Heart left ventricle (tissue), 16 donors: ENCODE measurements at regions not wholly inside any gene's neighbourhood (a gene's known extent, or its start where the extent isn't known, plus 50 kb on each side); places are given as distances from the start of the nearest gene placed in this dataset.

Source experiments
- ATAC-seq, 4 donors: fragments of 200-7000 bp; cut with Tn5 transposase; one replicate each; pipeline ENCODE4 v1.9.1; 2020 to 2022; ENCODE audit warnings: moderate library complexity in 4 of 4, mild to moderate bottlenecking in 3 of 4, moderate number of reproducible peaks in 1 of 4
- DNase-seq, 5 donors: peaks; one replicate each; pipeline ENCODE4 v3.0.0-alpha.2; 2020
- H3K27ac ChIP-seq, 12 donors: fragments of 200-600 bp; sonication (generic) in 4 of 12; one replicate each; pipeline versions ENCODE4 v1.5.0 to v1.8.0; 2016 to 2022; ENCODE audit warnings: mild to moderate bottlenecking in 2 of 12
- H3K27me3 ChIP-seq, 9 donors: fragments of 200-600 bp; sonication (generic) in 2 of 9; one replicate each; pipeline versions ENCODE4 v1.5.1 to v1.8.0; 2016 to 2022; ENCODE audit warnings: mild to moderate bottlenecking in 3 of 9
- H3K36me3 ChIP-seq, 9 donors: fragments of 200-600 bp; sonication (generic) in 2 of 9; one replicate each; pipeline versions ENCODE4 v1.5.0 to v1.8.0; 2018 to 2022; ENCODE audit warnings: mild to moderate bottlenecking in 2 of 9
- H3K4me1 ChIP-seq, 12 donors: fragments of 200-600 bp; sonication (generic) in 4 of 12; one replicate each; pipeline versions ENCODE4 v1.5.0 to v1.8.0; 2016 to 2022; ENCODE audit warnings: mild to moderate bottlenecking in 3 of 12
- H3K4me3 ChIP-seq, 12 donors: fragments of 200-600 bp; sonication (generic) in 4 of 12; one replicate each; pipeline versions ENCODE4 v1.5.0 to v1.8.0; 2017 to 2022; ENCODE audit warnings: mild to moderate bottlenecking in 9 of 12, moderate library complexity in 4 of 12
- H3K9me3 ChIP-seq, 12 donors: fragments of 200-600 bp; sonication (generic) in 4 of 12; one replicate each; pipeline versions ENCODE4 v1.5.0 to v1.8.0; 2016 to 2022; ENCODE audit warnings: mild to moderate bottlenecking in 1 of 12
- CTCF ChIP-seq, 12 donors: fragments of 200-600 bp; sonication (generic) in 4 of 12; IDR thresholded peaks; one replicate each; pipeline versions ENCODE4 v1.5.0 to v1.8.0; 2018 to 2022; ENCODE audit warnings: antibody characterized with exemption in 12 of 12, mild to moderate bottlenecking in 5 of 12
- POLR2A ChIP-seq, 2 donors: fragments of 450-650 bp; IDR thresholded peaks; one replicate each; pipeline ENCODE4 v1.6.1; 2017; ENCODE audit warnings: antibody characterized with exemption in 2 of 2, mild to moderate bottlenecking in 2 of 2, moderate library complexity in 2 of 2
- WGBS, 4 donors: extraction: QIAGEN DNeasy Blood & Tissue Kit in 2 of 4; methylation state at CpG; one replicate each; pipeline versions ENCODE4 v1.1.5 to v1.1.7; 2013 to 2018; 5-methylcytosine and 5-hydroxymethylcytosine counted together
- intact Hi-C, 10 donors: fragments of 100-400 bp; cut with DNase I; formaldehyde crosslinking; loops; one replicate each; pipeline versions ENCODE4 v1.11.1 to v1.14.2; 2022
- donor health status: ischemic (EF 13 %, LVEDD 7.1; RV severe dilation, severe dysfunction).
- donor health status: healthy with polysubstance abuse.
- donor health status: DM: no; HTN: yes; CAD: no.
- donor health status: DM: no; HTN: no; CAD: no.
- donor health status: ischemic (EF 25% LVEDD 6.9; RV normal size, moderate dysfunction).
- donor health status: ischemic (EF 25% LVEDD 5.7; RV mildly dilated, moderate dysfunction).
- donor health status: healthy.
- donor health status: DM: yes; HTN: yes; CAD: no.
- donor health status: ischemic (EF 35%, LVEDD 5.7; RV mildly dilated, moderate dysfunction).
- donor health status: nonischemic (EF 11% LVEDD 7.7; RV severe dilation, severe dysfunction).
- donor health status: DM: yes; HTN: yes; CAD: no.
- donor health status: PGD.
- donor health status: ischemic (EF 29% LVEDD 5.4; RV normal size, mild dysfunction).
- donor health status: nonischemic (EF 23%, LVEDD 6.1; RV moderate dilation, normal function).

- peaks cover 0 to 12% (median 0%) of the 10 kb centered on the region in 12 donors for H3K4me1 ChIP-seq
- TF ChIP-seq CTCF (IDR thresholded peaks at IDR 0.05), result no peak
- no peak for TF ChIP-seq POLR2A (IDR thresholded peaks at IDR 0.05)
- ATAC-seq (peak in 2 of 4 donors; percentile 33 to 95), DNase-seq (no peak)
- intact Hi-C loops, result no loop called here
- WGBS, 4 donors, result 42 to 60% (median 48%) methylated on average over 3 of the region's 3 CpGs
- no peaks in the 10 kb centered on the region for H3K27me3 ChIP-seq
- peak overlapping the region in 2 of 12 donors; percentile 14 to 30 for H3K27ac ChIP-seq
- no peaks in the 10 kb centered on the region for H3K36me3 ChIP-seq
- H3K9me3 ChIP-seq, result peaks cover 0 to 16% (median 0%) of the 10 kb centered on the region in 12 donors
- no peak overlapping the region for H3K4me3 ChIP-seq
Observed at GRCh38 chr2:204272089-204272488, 273.2 kb upstream of the PARD3B start.

DNA sequence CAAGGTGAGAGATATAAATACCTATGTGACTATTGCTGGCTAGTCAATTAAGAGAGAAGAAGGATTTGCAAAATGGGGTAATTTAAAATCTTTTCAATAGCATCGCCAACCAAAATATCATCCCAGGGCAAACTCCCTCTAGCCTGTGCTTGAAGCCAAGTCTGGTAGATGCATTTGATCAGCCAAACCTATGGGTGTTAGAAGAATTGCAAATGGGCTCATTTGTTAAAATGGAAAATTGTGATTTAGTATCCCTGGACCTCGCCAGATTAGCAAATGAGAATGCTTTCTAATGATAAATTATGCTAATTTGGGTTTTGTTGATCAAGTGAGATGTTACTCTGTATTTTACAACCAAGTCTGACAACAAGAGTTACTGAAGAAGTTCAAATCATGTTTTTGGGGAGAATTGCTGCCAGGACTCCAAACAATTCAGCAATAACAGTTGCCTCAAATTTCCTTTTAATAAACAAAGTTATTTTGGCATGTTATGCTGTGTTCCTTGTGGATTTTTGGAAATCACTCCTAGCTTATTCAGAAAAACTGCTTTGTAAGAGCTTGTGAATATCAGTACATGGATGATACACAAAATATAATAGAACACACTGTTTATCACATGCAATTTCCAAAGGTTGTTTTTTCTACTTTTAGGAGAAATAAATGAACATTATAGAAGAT lies 272.5 kb upstream of the PARD3B start:
- no peak for ATAC-seq
- H3K27ac ChIP-seq, result peak overlapping the region in 2 of 12 donors; percentile 14 to 30
- intact Hi-C loops, result no loop called here

DNA sequence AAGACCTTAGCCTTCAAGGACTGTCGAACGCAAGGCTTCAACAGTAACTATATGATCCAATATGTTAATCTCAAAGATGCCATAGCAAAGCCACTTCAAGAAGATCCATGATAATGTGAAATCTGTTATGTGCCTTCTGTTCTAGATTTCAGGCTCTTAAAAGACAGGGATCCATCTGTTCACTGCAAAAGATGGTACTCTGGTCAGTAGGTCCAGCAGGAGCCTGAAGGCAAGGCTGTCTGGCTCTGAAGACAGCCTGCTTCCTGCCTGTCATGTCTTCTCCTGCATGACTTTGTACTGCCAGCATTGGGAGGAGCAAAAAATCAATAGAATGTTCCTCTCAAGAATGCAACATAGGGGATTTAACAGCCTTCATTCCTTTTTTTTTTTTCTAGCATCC lies 270.8 kb upstream of the PARD3B start:
- 93 to 97% (median 95%) methylated on average over 2 of the region's 2 CpGs for WGBS, 4 donors
- Histone ChIP-seq H3K9me3 (peaks cover 0 to 16% (median 0%) of the 10 kb centered on the region in 12 donors), H3K27ac (no peak overlapping the region), H3K4me1 (peaks cover 0 to 12% (median 0%) of the 10 kb centered on the region in 12 donors), H3K4me3 (no peak overlapping the region), H3K27me3 (no peaks in the 10 kb centered on the region), H3K36me3 (no peaks in the 10 kb centered on the region)
- DNase-seq (no peak), ATAC-seq (no peak)
- intact Hi-C loops, result no loop called here
- TF ChIP-seq POLR2A (IDR thresholded peaks at IDR 0.05), result no peak
- no peak for TF ChIP-seq CTCF (IDR thresholded peaks at IDR 0.05)

More for the DNA sequence above, 272.5 kb upstream of the PARD3B start:
- H3K27me3 ChIP-seq, result no peaks in the 10 kb centered on the region
- WGBS, 4 donors, result 86 to 93% (median 92%) methylated on average over 2 of the region's 2 CpGs
- no peaks in the 10 kb centered on the region for H3K36me3 ChIP-seq
- H3K4me1 ChIP-seq, result peaks cover 0 to 12% (median 0%) of the 10 kb centered on the region in 12 donors
- H3K4me3 ChIP-seq, result no peak overlapping the region
- H3K9me3 ChIP-seq, result peaks cover 0 to 16% (median 0%) of the 10 kb centered on the region in 12 donors
- no peak for DNase-seq
- TF ChIP-seq POLR2A (IDR thresholded peaks at IDR 0.05) (no peak), CTCF (IDR thresholded peaks at IDR 0.05) (no peak)

DNA sequence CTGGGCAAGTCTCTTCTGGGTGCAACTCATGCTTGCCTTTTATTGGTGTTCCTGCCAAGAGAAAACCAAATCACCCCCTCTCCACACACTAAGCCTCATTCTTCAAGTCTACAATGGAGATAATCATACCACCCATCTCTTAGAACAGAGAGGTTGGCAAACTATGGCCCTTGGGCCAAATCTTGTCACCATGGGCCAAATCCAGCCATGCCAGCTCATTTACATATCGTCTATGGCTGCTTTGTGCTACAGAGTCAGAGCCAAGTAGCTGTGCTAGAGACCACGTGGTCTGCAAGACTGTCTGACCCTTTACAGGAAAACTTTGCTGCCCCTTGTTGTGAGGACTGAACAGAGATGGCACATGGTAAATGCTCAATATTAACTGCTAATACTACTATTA lies 270.3 kb upstream of the PARD3B start:
- intact Hi-C loops, result no loop called here
- ATAC-seq (no peak), DNase-seq (no peak)
- 81 to 87% (median 84%) methylated on average over 2 of the region's 2 CpGs for WGBS, 4 donors
- Histone ChIP-seq H3K27me3 (no peaks in the 10 kb centered on the region), H3K9me3 (peaks cover 0 to 15% (median 0%) of the 10 kb centered on the region in 12 donors), H3K4me3 (no peak overlapping the region), H3K4me1 (peaks cover 0 to 12% (median under 1%) of the 10 kb centered on the region in 12 donors), H3K36me3 (no peaks in the 10 kb centered on the region), H3K27ac (no peak overlapping the region)
- TF ChIP-seq CTCF (IDR thresholded peaks at IDR 0.05), result no peak
- no peak for TF ChIP-seq POLR2A (IDR thresholded peaks at IDR 0.05)
